MM.1S (cell line): ENCODE measurements at regions not wholly inside any gene's neighbourhood (a gene's known extent, or its start where the extent isn't known, plus 50 kb on each side); places are given as distances from the start of the nearest gene placed in this dataset.
"Not testable (repeated sequence)": the region's sequence is repeated elsewhere in the genome, so short reads cannot be mapped to it uniquely, and the experiment has no call there.

ENCODE experiments used
- EZH2phosphoT487 ChIP-seq: fragments of 300-600 bp; sonication (generic); IDR thresholded peaks from 2 replicates; pipeline ENCODE4 v1.6.1; 2018; ENCODE audit warnings: antibody characterized with exemption, low read length
- TF ChIP-seq, protein P1 (sequence below): fragments of 300-600 bp; sonication (generic); IDR thresholded peaks from 2 replicates; pipeline ENCODE4 v1.5.1; 2016; ENCODE audit warnings: antibody characterized with exemption, low read length, mixed read lengths

GRCh38 chr13:54737211-54737610, 1708.6 kb downstream of the OLFM4 start:
- TF ChIP-seq EZH2phosphoT487: not testable (repeated sequence)
- TF ChIP-seq, protein P1, sequence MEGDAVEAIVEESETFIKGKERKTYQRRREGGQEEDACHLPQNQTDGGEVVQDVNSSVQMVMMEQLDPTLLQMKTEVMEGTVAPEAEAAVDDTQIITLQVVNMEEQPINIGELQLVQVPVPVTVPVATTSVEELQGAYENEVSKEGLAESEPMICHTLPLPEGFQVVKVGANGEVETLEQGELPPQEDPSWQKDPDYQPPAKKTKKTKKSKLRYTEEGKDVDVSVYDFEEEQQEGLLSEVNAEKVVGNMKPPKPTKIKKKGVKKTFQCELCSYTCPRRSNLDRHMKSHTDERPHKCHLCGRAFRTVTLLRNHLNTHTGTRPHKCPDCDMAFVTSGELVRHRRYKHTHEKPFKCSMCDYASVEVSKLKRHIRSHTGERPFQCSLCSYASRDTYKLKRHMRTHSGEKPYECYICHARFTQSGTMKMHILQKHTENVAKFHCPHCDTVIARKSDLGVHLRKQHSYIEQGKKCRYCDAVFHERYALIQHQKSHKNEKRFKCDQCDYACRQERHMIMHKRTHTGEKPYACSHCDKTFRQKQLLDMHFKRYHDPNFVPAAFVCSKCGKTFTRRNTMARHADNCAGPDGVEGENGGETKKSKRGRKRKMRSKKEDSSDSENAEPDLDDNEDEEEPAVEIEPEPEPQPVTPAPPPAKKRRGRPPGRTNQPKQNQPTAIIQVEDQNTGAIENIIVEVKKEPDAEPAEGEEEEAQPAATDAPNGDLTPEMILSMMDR: not testable (repeated sequence)
